ENCODE measurements at regions not wholly inside any gene's neighbourhood (a gene's known extent, or its start where the extent isn't known, plus 50 kb on each side); places are given as distances from the start of the nearest gene placed in this dataset.

DNA sequence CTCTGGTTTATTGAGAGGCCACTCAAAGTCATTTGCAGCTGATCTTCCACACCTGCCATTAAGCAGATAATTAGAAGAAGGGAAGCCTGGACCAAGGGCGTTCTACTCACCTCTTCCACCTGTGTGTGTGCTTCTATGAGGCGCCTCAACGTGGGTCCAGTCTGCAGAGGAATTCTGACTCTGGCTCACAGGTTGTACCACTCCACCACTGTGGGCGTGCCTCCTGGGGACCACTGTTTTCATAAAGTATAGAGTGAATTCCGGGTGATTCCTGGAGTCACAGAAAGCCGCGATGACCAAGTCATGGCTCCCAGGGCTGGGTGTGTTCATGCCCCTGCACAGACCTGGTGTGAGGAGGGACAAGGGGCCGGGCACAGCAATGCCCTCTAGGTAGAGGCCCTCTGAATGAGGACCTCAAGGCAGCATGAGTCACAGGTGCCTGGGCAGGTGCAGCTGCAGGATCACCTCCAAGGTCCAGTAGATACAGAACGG lies 408.3 kb upstream of the MGMT start:
- Histone ChIP-seq H3K27me3 (ENCODE audit: control insufficient read depth in 1 of 2, insufficient read depth in 2 of 2, low read length in 2 of 2) (peaks cover 1 to 5% of the 10 kb centered on the region in 2 experiments; a peak in 2 of 5 replicates), H4K20me1 (ENCODE audit: insufficient read depth, low read length) (no peaks in the 10 kb centered on the region), H3K4me3 (replicated peaks in 1 of 3; ENCODE audit: insufficient read depth in 1 of 3, low read depth in 2 of 3, low read length in 3 of 3) (no peak overlapping the region), H3K9ac (ENCODE audit: insufficient read depth, low read depth, low read length) (no peak overlapping the region), H3K27ac (ENCODE audit: extremely low read length, insufficient read depth, low read length) (no peak overlapping the region), H3K4me2 (ENCODE audit: low read depth, low read length) (no peak overlapping the region), H3K79me2 (ENCODE audit: insufficient read depth, low read length) (no peaks in the 10 kb centered on the region), H2AFZ (ENCODE audit: low read length) (no peak overlapping the region), H3K4me1 (ENCODE audit: insufficient read depth, low read length) (no peaks in the 10 kb centered on the region), H3K9me3 (ENCODE audit: low read length) (no peaks in the 10 kb centered on the region), H3K36me3 (replicated peaks in 1 of 2; ENCODE audit: control insufficient read depth in 1 of 2, insufficient read depth in 2 of 2, low read length in 2 of 2) (no peaks in the 10 kb centered on the region)
- WGBS (ENCODE audit: low lambda C conversion rate) = 3% methylated on average over 4 of the region's 9 CpGs
- in situ Hi-C loops (cut with HindIII; ENCODE audit: extremely low pct_ligation_motif_present, low pct_unique_long_range_greater_than_20kb) (no loop called here), intact Hi-C loops (cut with micrococcal nuclease; ENCODE audit: unreplicated experiment) (no loop called here)
- BruUV-seq (replicated peaks) = no TSS peak
- no peak for ATAC-seq
- FAIRE-seq = no peak
- ChIA-PET CTCF (ENCODE audit: low intra/inter-chr PET ratio, low total read pairs) (no interaction called here), POLR2A (no interaction called here)
- no peak for DNase-seq (ENCODE audit: low spot score)
- TF ChIP-seq GTF2F1 (IDR thresholded peaks at IDR 0.05; ENCODE audit: low read length) (no peak), SETDB1 (CRISPR knock-in tag; IDR thresholded peaks at IDR 0.05; ENCODE audit: borderline replicate concordance) (no peak), ZNF558 (CRISPR knock-in tag; IDR thresholded peaks at IDR 0.05; ENCODE audit: borderline replicate concordance) (no peak), RNF2 (conservative IDR thresholded peaks at IDR 0.05; ENCODE audit: low read depth) (no peak), AGO1 (IDR thresholded peaks at IDR 0.05; ENCODE audit: low read depth, low read length, poor library complexity, severe bottlenecking) (no peak), ZNF3 (CRISPR knock-in tag; IDR thresholded peaks at IDR 0.05) (no peak), ZBTB42 (CRISPR knock-in tag; IDR thresholded peaks at IDR 0.05) (no peak), ELF4 (CRISPR knock-in tag; IDR thresholded peaks at IDR 0.05; ENCODE audit: borderline replicate concordance) (no peak), ZNF20 (CRISPR knock-in tag; IDR thresholded peaks at IDR 0.05) (no peak)
- TF ChIP-seq, protein P1, sequence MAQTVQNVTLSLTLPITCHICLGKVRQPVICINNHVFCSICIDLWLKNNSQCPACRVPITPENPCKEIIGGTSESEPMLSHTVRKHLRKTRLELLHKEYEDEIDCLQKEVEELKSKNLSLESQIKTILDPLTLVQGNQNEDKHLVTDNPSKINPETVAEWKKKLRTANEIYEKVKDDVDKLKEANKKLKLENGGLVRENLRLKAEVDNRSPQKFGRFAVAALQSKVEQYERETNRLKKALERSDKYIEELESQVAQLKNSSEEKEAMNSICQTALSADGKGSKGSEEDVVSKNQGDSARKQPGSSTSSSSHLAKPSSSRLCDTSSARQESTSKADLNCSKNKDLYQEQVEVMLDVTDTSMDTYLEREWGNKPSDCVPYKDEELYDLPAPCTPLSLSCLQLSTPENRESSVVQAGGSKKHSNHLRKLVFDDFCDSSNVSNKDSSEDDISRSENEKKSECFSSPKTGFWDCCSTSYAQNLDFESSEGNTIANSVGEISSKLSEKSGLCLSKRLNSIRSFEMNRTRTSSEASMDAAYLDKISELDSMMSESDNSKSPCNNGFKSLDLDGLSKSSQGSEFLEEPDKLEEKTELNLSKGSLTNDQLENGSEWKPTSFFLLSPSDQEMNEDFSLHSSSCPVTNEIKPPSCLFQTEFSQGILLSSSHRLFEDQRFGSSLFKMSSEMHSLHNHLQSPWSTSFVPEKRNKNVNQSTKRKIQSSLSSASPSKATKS (CRISPR knock-in tag; IDR thresholded peaks at IDR 0.05) = no peak
- TF ChIP-seq, protein P2, sequence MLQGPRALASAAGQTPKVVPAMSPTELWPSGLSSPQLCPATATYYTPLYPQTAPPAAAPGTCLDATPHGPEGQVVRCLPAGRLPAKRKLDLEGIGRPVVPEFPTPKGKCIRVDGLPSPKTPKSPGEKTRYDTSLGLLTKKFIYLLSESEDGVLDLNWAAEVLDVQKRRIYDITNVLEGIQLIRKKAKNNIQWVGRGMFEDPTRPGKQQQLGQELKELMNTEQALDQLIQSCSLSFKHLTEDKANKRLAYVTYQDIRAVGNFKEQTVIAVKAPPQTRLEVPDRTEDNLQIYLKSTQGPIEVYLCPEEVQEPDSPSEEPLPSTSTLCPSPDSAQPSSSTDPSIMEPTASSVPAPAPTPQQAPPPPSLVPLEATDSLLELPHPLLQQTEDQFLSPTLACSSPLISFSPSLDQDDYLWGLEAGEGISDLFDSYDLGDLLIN (CRISPR knock-in tag; IDR thresholded peaks at IDR 0.05; ENCODE audit: borderline replicate concordance) = no peak
- TF ChIP-seq, protein P3, sequence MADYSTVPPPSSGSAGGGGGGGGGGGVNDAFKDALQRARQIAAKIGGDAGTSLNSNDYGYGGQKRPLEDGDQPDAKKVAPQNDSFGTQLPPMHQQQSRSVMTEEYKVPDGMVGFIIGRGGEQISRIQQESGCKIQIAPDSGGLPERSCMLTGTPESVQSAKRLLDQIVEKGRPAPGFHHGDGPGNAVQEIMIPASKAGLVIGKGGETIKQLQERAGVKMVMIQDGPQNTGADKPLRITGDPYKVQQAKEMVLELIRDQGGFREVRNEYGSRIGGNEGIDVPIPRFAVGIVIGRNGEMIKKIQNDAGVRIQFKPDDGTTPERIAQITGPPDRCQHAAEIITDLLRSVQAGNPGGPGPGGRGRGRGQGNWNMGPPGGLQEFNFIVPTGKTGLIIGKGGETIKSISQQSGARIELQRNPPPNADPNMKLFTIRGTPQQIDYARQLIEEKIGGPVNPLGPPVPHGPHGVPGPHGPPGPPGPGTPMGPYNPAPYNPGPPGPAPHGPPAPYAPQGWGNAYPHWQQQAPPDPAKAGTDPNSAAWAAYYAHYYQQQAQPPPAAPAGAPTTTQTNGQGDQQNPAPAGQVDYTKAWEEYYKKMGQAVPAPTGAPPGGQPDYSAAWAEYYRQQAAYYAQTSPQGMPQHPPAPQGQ (CRISPR knock-in tag; IDR thresholded peaks at IDR 0.05; ENCODE audit: borderline replicate concordance) = no peak
- TF ChIP-seq, protein P4, sequence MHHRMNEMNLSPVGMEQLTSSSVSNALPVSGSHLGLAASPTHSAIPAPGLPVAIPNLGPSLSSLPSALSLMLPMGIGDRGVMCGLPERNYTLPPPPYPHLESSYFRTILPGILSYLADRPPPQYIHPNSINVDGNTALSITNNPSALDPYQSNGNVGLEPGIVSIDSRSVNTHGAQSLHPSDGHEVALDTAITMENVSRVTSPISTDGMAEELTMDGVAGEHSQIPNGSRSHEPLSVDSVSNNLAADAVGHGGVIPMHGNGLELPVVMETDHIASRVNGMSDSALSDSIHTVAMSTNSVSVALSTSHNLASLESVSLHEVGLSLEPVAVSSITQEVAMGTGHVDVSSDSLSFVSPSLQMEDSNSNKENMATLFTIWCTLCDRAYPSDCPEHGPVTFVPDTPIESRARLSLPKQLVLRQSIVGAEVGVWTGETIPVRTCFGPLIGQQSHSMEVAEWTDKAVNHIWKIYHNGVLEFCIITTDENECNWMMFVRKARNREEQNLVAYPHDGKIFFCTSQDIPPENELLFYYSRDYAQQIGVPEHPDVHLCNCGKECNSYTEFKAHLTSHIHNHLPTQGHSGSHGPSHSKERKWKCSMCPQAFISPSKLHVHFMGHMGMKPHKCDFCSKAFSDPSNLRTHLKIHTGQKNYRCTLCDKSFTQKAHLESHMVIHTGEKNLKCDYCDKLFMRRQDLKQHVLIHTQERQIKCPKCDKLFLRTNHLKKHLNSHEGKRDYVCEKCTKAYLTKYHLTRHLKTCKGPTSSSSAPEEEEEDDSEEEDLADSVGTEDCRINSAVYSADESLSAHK (CRISPR knock-in tag; IDR thresholded peaks at IDR 0.05; ENCODE audit: borderline replicate concordance) = no peak
- TF ChIP-seq, protein P5, sequence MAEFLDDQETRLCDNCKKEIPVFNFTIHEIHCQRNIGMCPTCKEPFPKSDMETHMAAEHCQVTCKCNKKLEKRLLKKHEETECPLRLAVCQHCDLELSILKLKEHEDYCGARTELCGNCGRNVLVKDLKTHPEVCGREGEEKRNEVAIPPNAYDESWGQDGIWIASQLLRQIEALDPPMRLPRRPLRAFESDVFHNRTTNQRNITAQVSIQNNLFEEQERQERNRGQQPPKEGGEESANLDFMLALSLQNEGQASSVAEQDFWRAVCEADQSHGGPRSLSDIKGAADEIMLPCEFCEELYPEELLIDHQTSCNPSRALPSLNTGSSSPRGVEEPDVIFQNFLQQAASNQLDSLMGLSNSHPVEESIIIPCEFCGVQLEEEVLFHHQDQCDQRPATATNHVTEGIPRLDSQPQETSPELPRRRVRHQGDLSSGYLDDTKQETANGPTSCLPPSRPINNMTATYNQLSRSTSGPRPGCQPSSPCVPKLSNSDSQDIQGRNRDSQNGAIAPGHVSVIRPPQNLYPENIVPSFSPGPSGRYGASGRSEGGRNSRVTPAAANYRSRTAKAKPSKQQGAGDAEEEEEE (CRISPR knock-in tag; IDR thresholded peaks at IDR 0.05; ENCODE audit: borderline replicate concordance) = no peak

Measured in HepG2 (cell line).